Right ventricle myocardium inferior (tissue), 1 donor: ENCODE measurements at regions not wholly inside any gene's neighbourhood (a gene's known extent, or its start where the extent isn't known, plus 50 kb on each side); places are given as distances from the start of the nearest gene placed in this dataset.

Experiments
- ATAC-seq: fragments of 200-7000 bp; cut with Tn5 transposase; one replicate; pipeline ENCODE4 v1.9.1; 2020; ENCODE audit warnings: mild to moderate bottlenecking, moderate library complexity
- DNase-seq: peaks from one replicate; pipeline ENCODE4 v3.0.0; 2021; ENCODE audit errors: missing footprints
- intact Hi-C: fragments of 100-400 bp; cut with DNase I; formaldehyde crosslinking; loops from one replicate; pipeline ENCODE4 v1.11.0; 2022
- donor health status: DM: no; HTN: yes; CAD: no; lungs with severe emphysema.

DNA sequence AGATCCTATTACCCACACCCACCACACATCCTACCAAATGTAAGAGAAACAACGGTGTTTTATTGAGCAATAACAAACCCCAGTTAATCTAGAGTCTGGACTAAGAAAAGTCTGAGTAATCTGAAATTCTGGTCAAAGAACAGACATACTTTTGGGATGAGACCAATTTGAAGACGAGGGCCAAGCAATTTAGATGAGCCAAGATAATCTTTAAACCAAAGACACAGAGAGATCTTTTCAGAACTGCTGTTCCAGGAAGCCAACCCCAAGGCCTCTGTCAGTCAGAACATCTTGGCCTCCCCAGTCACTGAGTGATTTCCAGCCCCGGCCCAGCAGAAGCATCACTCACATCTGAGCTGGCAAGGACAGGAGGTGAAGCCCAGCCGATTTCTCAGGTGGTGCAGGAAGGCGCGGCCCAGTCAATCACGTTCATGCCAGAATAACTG is 118.5 kb upstream of the SYNDIG1 start:
- DNase-seq (no peak), ATAC-seq (no peak)
- intact Hi-C loops, result no loop called here

DNA sequence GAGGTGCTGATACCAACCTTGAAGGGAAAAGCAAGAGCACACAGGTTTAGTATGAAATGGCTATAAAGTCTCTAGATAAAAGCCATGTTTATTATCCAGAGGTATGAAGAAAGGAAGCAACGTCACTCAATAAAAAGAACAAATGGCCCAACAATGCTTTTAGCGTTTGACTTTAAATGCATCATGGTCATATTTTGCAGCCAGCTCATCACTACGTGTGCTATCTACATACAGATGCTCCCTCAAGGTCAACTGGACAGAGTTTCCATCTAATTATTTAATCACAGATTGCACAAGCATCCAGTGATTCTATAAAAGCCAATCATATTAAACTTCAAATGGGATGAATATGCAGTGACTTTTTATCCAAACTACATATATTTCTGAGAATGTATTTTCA is 127.6 kb upstream of the SYNDIG1 start:
- intact Hi-C loops, result no loop called here
- DNase-seq, result no peak
- no peak for ATAC-seq

DNA sequence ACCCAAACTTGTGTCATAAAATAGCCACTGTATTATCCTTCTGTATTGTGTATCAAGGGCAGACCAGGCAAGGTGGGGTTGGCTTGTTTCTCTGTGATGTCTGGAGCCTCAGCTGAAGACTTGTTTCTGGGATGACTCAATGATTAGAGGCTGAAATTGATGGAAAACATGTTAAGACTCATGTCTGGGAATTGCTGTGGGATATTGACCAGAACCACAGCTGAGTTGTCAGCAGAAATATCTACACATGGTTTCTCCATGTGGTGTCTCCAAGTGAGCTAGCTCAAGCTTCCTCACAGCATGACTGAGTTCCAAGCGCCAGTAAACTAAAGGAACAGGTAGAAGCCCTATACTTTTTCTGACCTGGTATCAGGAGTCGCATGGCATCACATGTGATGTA is 128.5 kb upstream of the SYNDIG1 start:
- DNase-seq (no peak), ATAC-seq (no peak)
- intact Hi-C loops, result no loop called here

DNA sequence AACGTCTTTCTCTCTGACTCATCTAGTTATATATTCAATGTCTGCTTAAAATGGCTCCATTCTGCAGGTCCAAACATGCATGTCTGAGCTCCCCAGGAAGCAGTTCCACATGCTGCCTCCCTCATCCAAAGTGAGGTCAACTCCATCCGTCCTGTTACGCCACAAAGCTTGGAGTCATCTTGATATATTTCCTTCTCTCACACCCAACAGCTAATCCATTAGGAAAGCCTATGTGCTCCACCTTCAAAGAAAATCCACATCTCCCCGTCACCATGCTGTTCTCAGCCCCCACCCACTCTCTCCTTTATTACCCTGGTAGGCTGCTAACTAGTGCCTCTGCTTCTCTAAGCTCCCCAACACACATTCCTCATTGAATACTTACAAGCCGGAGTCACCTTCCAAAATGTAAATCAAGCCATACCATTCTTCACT is 130.2 kb upstream of the SYNDIG1 start:
- intact Hi-C loops, result no loop called here
- ATAC-seq (no peak), DNase-seq (no peak)

DNA sequence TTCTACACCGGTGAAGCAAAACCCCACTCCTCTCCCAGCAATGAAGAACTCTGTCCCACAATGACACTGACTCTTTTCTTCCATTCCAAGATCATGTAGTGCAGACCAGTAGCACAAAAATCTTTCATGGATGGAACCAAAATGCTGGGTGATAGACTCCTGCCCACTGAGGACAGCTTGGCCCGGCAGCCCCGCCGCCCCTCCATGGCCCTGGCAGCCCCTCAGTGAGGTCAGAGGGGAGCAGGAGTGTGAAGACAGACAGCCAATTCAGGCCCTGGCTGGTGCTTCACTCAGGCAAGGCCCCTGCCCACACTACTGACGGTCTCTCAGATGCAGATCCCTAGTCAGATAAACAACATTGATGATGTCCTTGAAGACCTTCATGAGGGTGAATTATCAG is 131.9 kb upstream of the SYNDIG1 start:
- ATAC-seq (no peak), DNase-seq (no peak)
- intact Hi-C loops, result no loop called here

DNA sequence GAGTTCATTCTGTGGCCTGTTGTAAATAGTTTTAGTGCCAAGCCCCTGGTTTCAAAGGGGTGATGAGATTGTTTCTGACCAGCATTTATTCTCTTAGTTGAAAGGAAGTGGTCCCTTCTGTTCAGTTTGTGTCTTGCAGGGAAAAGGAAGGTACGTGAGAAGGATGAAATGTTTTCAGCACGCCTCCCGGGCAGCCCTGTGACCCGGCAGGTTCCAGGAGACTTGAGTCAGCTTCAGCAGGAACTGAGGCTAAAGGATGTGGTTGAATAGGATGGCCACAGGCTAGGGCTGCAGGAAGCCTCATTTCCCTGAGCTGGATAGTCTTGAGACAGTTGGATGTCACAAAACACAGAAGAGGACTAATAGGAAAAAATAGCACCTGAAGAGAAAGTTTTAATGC is 132.4 kb upstream of the SYNDIG1 start:
- intact Hi-C loops, result no loop called here

DNA sequence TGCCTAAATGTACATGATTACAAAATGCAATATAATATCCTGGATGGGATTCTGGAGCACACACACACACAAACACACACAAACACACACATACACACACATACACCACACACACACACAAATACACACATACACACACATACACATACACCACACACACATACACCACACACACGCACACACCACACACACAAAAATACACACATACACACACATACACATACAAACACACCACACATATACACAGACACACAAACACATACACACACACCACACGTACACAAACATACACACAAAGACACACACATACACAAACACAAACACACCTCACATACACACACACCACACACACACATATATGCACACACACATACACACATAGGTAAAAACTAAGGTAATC is 134.6 kb upstream of the SYNDIG1 start:
- ATAC-seq (no peak), DNase-seq (no peak)
- intact Hi-C loops, result no loop called here

More for the DNA sequence above, 132.4 kb upstream of the SYNDIG1 start:
- ATAC-seq, result no peak
- no peak for DNase-seq

DNA sequence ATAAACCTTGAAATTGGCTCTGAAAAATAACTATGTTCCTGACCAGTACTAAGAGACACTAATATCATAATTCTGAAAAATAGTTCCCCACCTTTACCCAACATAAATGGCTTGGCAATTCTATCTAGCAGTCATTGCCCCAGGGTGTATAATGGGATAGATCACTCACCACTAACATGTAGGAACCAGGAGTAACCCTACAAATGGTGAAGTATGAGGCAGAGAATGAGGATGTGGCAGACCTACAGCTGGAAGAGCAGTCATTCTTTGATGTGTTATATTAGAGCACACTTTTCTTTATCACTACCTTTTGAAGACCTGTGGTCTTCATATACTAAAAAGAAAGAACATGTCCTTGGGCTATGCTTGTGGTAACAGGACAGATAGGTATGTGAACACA is 136.5 kb upstream of the SYNDIG1 start:
- no peak for ATAC-seq

DNA sequence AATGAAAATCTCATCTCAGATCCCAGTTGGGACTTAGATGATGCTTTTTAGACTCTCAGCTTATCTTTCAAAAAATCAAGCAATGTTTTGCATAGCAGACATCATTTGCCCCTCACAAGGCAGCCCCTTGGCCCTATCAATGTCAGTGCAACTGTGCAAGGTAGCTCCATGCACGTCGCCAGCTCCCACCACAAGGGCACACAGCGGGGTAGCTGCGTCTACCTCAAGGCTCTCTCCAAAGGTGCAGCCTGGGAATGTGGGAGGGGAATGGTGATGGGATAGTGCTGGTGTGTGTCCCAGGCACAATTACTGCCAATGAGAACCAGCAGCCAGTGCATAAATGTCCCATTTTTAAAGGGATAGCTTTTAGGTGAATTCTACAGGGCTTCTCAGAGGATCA is 137.5 kb upstream of the SYNDIG1 start:
- DNase-seq, result no peak
- intact Hi-C loops, result no loop called here
- ATAC-seq, result no peak

More for the DNA sequence above, 136.5 kb upstream of the SYNDIG1 start:
- no peak for DNase-seq
- intact Hi-C loops, result no loop called here

DNA sequence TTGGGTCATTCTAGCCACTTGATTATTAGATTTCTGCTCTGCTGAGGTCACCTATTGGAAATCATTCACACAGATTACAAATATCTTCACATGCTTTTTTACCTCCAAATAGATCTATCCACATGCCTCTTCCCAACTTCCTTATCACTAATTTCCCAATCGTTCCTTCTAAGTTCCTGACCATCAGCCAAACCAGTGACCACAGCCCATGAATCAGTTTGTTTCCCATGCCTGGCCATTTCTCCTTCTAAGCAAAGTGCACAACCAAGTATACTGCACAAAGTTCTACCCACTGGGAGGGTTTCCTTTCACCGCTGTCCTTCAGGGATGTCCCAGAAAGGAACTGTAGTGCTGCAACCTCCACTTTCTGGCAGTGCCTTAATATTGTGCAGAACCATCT is 140.5 kb upstream of the SYNDIG1 start:
- no peak for ATAC-seq
- intact Hi-C loops, result no loop called here

DNA sequence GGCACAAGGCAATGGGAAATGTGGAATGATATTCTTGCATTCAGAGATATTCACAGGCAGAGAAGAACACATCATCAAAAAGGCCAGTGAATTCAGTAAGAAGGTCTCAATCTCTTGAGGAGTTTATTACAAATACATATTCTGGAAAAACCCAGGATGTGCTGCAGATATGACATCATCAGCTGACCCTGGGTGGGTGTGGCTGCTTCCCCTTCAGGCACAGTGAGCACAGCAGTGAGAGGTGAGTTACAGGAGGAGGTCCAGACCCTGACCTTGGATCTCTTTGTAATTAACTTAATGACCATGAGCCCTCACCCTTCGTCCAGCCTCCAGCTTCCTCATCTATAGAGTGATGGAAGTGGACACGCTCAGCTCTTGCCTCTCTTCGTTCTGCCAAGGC is 147.5 kb upstream of the SYNDIG1 start:
- DNase-seq (no peak), ATAC-seq (no peak)
- intact Hi-C loops, result no loop called here

More for the DNA sequence above, 140.5 kb upstream of the SYNDIG1 start:
- DNase-seq, result no peak

DNA sequence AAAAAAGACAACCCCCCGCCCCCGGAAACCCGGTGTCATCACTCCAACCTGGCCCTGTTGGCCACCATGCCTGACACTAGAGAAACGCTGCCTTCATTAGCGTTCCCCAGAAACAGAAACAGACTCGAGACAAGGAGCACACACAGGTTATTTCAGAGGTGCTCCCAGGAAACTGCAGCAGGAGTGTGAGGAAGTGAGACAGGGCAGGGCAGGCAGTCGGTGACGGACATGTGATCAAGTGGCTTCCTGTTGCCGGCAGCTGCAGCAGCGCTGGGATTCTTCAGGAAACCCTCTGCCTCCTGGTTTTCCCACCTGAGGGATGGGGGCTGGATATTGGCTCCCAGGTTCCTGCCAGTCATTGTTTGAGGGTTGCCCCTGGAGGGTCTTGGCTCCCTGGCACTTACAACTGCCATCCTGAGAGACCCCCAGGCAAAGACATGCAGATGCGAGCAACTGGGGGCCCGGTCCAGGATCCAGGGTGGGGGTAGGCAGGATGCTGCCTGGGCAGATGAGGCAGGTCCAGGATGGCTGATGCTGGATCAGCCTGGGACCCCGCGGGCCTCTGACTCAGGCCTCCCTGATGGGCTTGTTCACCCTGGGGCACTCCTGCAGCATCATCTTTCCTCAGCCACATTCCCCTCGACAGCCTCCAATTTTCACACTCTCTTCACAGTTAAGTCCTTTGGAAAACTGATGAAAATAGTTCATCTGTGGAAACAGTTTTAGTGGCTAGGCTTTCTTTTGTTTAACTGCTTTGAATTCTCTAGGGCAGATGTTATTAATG is 150.7 kb upstream of the SYNDIG1 start:
- intact Hi-C loops, result no loop called here
- DNase-seq (no peak), ATAC-seq (no peak)

DNA sequence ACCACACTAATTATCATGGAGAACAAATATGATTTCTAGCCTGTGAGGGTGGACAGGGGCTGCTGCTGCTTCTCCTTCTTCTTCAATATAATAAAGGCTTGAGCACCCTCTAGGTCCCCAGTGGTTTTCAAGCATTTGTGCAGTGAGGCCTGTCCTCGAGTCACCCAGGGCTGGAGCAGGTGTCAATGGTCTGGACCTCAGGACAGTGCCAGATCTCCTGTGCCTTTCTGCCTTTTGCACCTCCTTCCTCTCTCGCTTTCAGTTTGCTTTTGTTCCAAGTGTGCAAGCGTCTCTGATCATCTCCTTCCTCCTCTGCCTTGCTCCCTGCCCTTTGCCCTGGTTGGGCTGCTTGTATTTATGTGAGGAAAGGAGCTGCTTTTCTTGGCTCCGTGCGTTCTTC is 152.2 kb upstream of the SYNDIG1 start:
- DNase-seq (no peak), ATAC-seq (no peak)
- intact Hi-C loops, result no loop called here

DNA sequence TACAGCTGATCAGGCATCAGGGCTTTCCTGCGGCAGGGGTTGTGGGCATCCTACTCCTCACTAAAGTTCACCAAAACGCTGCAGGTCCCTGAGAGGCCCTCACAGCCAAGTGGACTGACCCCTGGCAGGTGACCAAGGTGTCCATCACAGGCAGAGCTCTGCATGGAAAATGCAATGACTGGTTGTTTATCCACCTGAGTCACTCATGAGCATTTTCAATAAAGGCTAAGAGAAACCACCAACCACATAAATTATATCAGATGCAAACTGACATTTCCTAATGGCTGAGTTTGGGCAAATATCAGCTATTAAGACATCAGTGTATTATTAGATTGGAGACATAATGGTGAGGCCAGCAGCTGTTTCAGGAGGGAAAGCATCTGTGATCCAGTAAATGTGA is 152.7 kb upstream of the SYNDIG1 start:
- intact Hi-C loops, result no loop called here
- ATAC-seq (no peak), DNase-seq (no peak)

DNA sequence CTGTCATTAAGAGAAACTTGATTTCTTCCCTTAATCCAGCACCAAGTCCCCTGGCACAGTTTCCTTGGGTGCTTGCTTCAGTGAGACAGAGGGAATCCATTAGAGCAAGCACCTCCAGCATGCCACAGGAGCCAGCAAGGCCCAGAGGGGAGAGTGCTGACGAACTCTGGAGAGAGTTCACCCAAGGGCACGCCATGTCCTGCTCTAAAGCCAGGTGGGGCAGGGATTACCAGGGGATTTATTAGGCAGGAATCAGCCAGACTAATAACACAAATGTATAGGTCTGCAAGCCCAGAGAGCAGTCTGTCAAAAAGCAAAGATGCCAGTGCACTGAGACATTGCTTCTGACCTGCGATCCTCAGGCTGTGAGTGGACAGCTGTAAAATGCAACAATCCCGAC is 155.4 kb upstream of the SYNDIG1 start:
- ATAC-seq, result no peak
- DNase-seq, result no peak
- intact Hi-C loops, result no loop called here

DNA sequence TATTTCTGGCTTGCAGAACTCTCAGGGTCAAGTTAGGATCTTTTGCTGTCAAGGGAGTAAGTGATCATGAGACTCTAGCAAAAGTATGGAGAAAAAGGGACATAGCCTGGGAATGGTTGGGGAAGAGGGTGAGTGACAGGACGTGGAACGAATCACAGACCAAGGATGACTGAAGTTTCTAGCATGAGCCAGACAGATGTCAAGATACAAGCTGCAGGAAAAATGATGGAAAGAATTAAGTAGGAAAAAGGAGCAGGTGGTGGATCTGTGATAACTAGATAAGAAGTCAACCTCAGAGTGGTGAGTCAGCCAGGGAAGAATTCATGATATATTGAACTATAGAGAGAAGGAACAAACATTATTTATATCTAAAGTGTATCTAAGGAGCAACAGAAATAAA is 159.8 kb upstream of the SYNDIG1 start:
- ATAC-seq (no peak), DNase-seq (no peak)
- intact Hi-C loops, result no loop called here

DNA sequence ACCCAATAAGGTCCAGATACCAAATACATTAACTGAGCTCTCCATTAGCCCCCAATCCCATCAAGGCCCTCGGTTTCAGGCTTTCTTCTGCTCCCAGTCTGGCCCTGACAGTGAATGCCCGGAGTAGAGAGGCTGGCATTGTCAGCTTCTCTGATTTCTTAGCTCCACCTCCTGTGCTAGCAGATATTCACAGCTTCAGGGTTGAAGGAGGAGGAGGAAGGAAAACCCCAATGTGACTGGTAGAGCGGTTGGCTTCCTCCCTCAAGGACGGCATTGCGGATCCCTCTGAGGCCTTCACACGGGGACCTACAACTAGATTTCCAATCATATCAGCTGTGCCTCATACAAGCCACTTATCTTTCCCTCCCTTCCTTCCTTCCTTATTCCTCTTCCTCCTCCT is 164.1 kb upstream of the SYNDIG1 start:
- no peak for ATAC-seq
- intact Hi-C loops, result no loop called here
- DNase-seq, result no peak

DNA sequence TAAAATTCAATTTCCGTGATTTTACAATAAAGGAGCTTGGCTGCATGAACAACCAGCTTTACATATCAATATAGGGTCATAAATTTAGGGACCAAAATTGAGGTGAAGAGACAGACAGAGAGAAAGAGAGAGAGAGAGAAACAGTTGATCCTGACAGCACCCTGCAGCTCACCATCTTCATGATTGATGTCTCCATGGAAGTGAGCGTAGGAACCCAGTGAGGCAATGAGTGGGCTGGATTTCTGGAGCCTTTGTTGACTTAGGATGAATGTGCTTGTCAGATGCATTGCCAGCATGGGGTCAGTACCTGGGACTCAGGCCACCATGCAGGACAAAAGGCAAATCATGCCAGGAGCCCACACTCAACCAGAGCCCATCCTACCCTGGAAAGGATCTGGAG is 165.1 kb upstream of the SYNDIG1 start:
- DNase-seq (no peak), ATAC-seq (no peak)
- intact Hi-C loops, result no loop called here

DNA sequence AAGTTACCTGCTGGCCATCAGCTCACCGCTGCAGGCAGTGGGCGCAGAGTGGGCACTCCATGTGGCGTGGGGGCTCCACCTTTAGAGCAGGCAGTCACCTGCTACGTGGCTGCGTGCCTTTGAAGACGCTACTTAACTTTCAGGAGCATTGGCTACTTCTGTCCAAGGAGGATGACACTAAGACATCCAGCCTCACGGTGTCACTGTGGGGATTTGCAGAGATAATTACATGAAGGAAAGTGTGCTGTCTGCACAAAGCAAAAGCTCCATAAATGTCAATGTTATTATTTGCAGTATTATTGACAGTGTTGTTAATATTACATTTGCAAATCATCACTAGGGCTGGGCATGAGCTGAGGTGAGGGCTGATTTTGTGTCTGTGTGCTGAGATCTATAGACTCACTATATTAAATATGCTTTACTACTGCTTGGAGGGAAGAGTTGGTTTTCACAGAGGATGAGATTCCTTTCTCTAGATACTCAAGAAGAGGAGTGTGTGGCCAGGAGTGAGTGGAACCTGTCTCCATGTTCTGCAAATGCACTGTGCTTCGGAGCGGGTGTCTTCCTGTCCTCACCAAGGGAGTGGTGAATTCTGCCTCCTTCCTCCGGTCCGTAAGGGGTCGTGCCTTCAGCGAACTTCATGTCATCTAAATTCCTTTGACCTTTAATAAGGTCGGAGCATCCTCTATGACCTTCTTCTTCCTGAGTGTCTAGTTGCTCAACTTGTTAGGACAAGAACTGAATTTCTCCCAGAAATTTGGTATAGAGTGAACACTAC is 165.8 kb upstream of the SYNDIG1 start:
- DNase-seq (no peak), ATAC-seq (no peak)
- intact Hi-C loops, result no loop called here

DNA sequence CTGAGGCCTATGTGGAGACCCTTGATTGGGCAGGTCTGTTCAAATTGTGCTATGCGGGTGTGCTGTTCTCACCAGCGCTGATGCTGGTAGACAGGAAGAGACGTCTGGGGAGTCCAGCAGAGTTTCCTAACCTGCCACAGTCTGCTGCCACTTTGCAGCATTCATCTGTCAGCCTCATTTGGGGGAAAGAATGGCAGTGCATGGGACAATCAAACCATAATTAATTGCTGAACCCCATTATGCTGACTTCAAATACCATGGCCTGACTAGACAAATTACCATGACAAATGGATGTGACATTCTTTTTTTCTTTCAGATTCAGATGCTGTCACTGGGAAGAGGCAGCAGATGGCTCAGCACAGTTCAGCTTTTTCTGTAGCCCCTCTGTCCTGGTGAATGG is 171.4 kb upstream of the SYNDIG1 start:
- intact Hi-C loops, result no loop called here
- DNase-seq (no peak), ATAC-seq (no peak)
